OCI-LY1 (cell line): ENCODE measurements at regions not wholly inside any gene's neighbourhood (a gene's known extent, or its start where the extent isn't known, plus 50 kb on each side); places are given as distances from the start of the nearest gene placed in this dataset.

Experiments
- H2AFZ ChIP-seq: fragments of 200-600 bp; sonication (generic), shearing (Covaris generic); 2 replicates; pipeline ENCODE4 v1.6.0; 2014; ENCODE audit warnings: antibody characterized with exemption, mild to moderate bottlenecking, low read length
- H3F3A ChIP-seq: fragments of 200-600 bp; sonication (generic), shearing (Covaris generic); 2 replicates; pipeline ENCODE4 v1.6.0; 2014; ENCODE audit warnings: mild to moderate bottlenecking, antibody characterized with exemption, low read length, moderate library complexity; ENCODE audit not compliant: insufficient read depth
- H3K27ac ChIP-seq: fragments of 200-600 bp; sonication (generic); 2 replicates; pipeline ENCODE4 v1.5.1; 2014; ENCODE audit warnings: low read length, mixed run types, mild to moderate bottlenecking, low read depth; ENCODE audit not compliant: poor library complexity, severe bottlenecking
- H3K27me3 ChIP-seq: fragments of 200-600 bp; sonication (generic); 2 replicates; pipeline ENCODE4 v1.6.0; 2014; ENCODE audit warnings: antibody characterized with exemption, mild to moderate bottlenecking, low read length, moderate library complexity; ENCODE audit not compliant: insufficient read depth
- H3K36me3 ChIP-seq: fragments of 200-600 bp; sonication (generic); 2 replicates; pipeline ENCODE4 v1.6.1; 2014; ENCODE audit warnings: mild to moderate bottlenecking, antibody characterized with exemption, low read length, moderate library complexity, mixed read lengths; ENCODE audit not compliant: insufficient read depth
- H3K4me1 ChIP-seq: fragments of 200-600 bp; sonication (generic); 2 replicates; pipeline ENCODE4 v1.5.1; 2014; ENCODE audit warnings: mild to moderate bottlenecking, low read length, moderate library complexity; ENCODE audit not compliant: insufficient read depth, severe bottlenecking
- H3K4me2 ChIP-seq: fragments of 200-600 bp; sonication (generic), shearing (Covaris generic); 2 replicates; pipeline ENCODE4 v1.6.1; 2014; ENCODE audit warnings: low read length
- H3K4me3 ChIP-seq: fragments of 200-600 bp; sonication (generic); 2 replicates; pipeline ENCODE4 v1.5.1; 2014; ENCODE audit warnings: low read length, low read depth, mild to moderate bottlenecking, mixed read lengths; ENCODE audit not compliant: poor library complexity, severe bottlenecking
- H3K79me2 ChIP-seq: fragments of 200-600 bp; shearing (Covaris generic); 2 replicates; pipeline ENCODE4 v1.6.1; 2016; ENCODE audit warnings: mixed run types, low read length, mixed read lengths; ENCODE audit not compliant: insufficient read depth
- H3K9ac ChIP-seq: fragments of 200-600 bp; sonication (generic), shearing (Covaris generic); 2 replicates; pipeline ENCODE4 v1.6.1; 2014; ENCODE audit warnings: mild to moderate bottlenecking, low read length, mixed read lengths
- H3K9me2 ChIP-seq: fragments of 200-600 bp; sonication (generic), shearing (Covaris generic); 2 replicates; pipeline ENCODE4 v1.6.1; 2014; ENCODE audit warnings: low read depth, mild to moderate bottlenecking, low read length, mixed read lengths
- H3K9me3 ChIP-seq: fragments of 200-600 bp; shearing (Covaris generic); 2 replicates; pipeline ENCODE4 v1.6.1; 2014; ENCODE audit warnings: low read length, mixed read lengths
- H4K20me1 ChIP-seq: fragments of 200-600 bp; sonication (generic), shearing (Covaris generic); 2 replicates; pipeline ENCODE4 v1.6.0; 2016; ENCODE audit warnings: mild to moderate bottlenecking, low read length; ENCODE audit not compliant: insufficient read depth
- CTCF ChIP-seq: fragments of 200-600 bp; sonication (generic), shearing (Covaris generic); IDR thresholded peaks from 2 replicates; pipeline ENCODE4 v1.5.1; 2017; ENCODE audit warnings: mild to moderate bottlenecking, antibody characterized with exemption, low read length, moderate library complexity, mixed read lengths
- EZH2 ChIP-seq: fragments of 200-600 bp; sonication (generic), shearing (Covaris generic); IDR thresholded peaks from 2 replicates; pipeline ENCODE4 v1.8.0; 2017; ENCODE audit warnings: borderline replicate concordance, mixed run types, mild to moderate bottlenecking, antibody characterized with exemption, low read length, moderate library complexity, mixed read lengths

DNA sequence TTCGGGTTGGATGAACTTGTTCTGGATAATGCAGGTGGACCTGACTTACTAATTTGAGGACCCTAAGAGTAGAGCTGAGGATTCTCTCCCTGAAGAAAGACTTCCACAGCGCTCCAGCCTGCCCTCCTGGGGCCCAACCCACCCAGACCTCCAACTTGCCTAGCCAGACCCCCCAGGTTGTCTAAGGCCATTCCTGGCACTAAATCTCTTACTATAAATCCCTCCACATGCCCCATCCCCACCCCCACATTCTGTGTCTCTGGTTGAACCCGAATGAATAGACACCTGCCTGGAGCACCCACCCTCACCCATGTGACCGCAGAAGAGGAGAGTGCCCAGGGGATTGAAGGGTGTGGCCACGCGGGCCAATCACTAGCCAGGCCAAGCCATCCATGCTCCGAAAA is 1480.0 kb downstream of the TBC1D22A start:
- H3K27me3 ChIP-seq: peaks cover 6% of the 10 kb centered on the region; the same call in 1 of the 2 replicates
- H3K4me2 ChIP-seq: no peak overlapping the region
- H3K27ac ChIP-seq: no peak overlapping the region
- H3K9me2 ChIP-seq: no peaks in the 10 kb centered on the region
- H3F3A ChIP-seq: no peaks in the 10 kb centered on the region
- no peaks in the 10 kb centered on the region for H3K36me3 ChIP-seq
- no peak overlapping the region for H3K9ac ChIP-seq
- H3K79me2 ChIP-seq: no peaks in the 10 kb centered on the region
- H3K4me1 ChIP-seq: peaks cover 7% of the 10 kb centered on the region
- TF ChIP-seq CTCF (no peak), EZH2 (no peak)
- H4K20me1 ChIP-seq: no peaks in the 10 kb centered on the region
- H2AFZ ChIP-seq: no peak overlapping the region
- no peaks in the 10 kb centered on the region for H3K9me3 ChIP-seq
- H3K4me3 ChIP-seq: no peak overlapping the region

DNA sequence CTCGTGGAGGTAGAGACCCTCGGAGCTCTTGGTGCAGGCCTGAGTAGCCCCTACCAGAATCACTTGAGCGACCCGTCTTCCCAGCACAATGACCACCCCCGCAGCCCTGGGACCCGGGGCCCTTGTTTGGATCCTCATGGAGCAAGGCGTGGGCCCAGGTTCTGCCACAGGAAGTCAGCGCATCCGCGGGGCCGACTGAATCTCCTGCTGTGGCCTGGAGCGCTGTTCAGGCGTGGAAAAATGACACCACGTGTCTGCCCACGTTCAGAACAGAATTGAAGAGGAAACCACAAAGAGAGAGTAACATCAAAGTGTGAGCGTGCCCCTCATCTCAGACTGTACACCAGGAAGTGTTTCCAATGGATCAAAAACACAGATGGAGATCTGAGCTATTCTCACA is 1479.2 kb downstream of the TBC1D22A start:
- no peaks in the 10 kb centered on the region for H3F3A ChIP-seq
- H3K27ac ChIP-seq: no peak overlapping the region
- H3K36me3 ChIP-seq: no peaks in the 10 kb centered on the region
- H3K9ac ChIP-seq: no peak overlapping the region
- no peaks in the 10 kb centered on the region for H3K9me2 ChIP-seq
- H2AFZ ChIP-seq: no peak overlapping the region
- H4K20me1 ChIP-seq: no peaks in the 10 kb centered on the region
- H3K4me2 ChIP-seq: no peak overlapping the region
- TF ChIP-seq EZH2 (no peak), CTCF (no peak)
- H3K9me3 ChIP-seq: no peaks in the 10 kb centered on the region
- H3K4me1 ChIP-seq: peaks cover 7% of the 10 kb centered on the region
- peaks cover 6% of the 10 kb centered on the region; the same call in 1 of the 2 replicates for H3K27me3 ChIP-seq
- no peaks in the 10 kb centered on the region for H3K79me2 ChIP-seq
- H3K4me3 ChIP-seq: no peak overlapping the region

- peaks cover 7% of the 10 kb centered on the region for H3K4me1 ChIP-seq
- no peak overlapping the region for H3K4me2 ChIP-seq
Measured at GRCh38 chr22:48240935-48241230, 1478.4 kb downstream of the TBC1D22A start.

More at GRCh38 chr22:48240935-48241230, 1478.4 kb downstream of the TBC1D22A start:
- peaks cover 6% of the 10 kb centered on the region; the same call in 1 of the 2 replicates for H3K27me3 ChIP-seq
- H3K27ac ChIP-seq: no peak overlapping the region
- H3K36me3 ChIP-seq: no peaks in the 10 kb centered on the region
- no peak overlapping the region for H3K9ac ChIP-seq
- no peak overlapping the region for H2AFZ ChIP-seq
- no peaks in the 10 kb centered on the region for H3K9me3 ChIP-seq
- no peaks in the 10 kb centered on the region for H3F3A ChIP-seq
- no peaks in the 10 kb centered on the region for H3K9me2 ChIP-seq
- H4K20me1 ChIP-seq: no peaks in the 10 kb centered on the region
- no peak overlapping the region for H3K4me3 ChIP-seq
- TF ChIP-seq CTCF (no peak), EZH2 (no peak)
- H3K79me2 ChIP-seq: no peaks in the 10 kb centered on the region
